ENCODE measurements at regions not wholly inside any gene's neighbourhood (a gene's known extent, or its start where the extent isn't known, plus 50 kb on each side); places are given as distances from the start of the nearest gene placed in this dataset.

GRCh38 chr11:111166598-111166997, 78.9 kb upstream of the POU2AF2 start:
- H3K27me3 Mint-ChIP-seq = no peaks in the 10 kb centered on the region
- H3K4me3 Mint-ChIP-seq = no peak overlapping the region
- no peak overlapping the region for H3K27ac Mint-ChIP-seq
- no peak for DNase-seq (ENCODE audit: extremely low spot score, unreplicated experiment)
- H3K4me1 Mint-ChIP-seq (ENCODE audit: unreplicated experiment) = no peaks in the 10 kb centered on the region
- TF ChIP-seq, protein P1, sequence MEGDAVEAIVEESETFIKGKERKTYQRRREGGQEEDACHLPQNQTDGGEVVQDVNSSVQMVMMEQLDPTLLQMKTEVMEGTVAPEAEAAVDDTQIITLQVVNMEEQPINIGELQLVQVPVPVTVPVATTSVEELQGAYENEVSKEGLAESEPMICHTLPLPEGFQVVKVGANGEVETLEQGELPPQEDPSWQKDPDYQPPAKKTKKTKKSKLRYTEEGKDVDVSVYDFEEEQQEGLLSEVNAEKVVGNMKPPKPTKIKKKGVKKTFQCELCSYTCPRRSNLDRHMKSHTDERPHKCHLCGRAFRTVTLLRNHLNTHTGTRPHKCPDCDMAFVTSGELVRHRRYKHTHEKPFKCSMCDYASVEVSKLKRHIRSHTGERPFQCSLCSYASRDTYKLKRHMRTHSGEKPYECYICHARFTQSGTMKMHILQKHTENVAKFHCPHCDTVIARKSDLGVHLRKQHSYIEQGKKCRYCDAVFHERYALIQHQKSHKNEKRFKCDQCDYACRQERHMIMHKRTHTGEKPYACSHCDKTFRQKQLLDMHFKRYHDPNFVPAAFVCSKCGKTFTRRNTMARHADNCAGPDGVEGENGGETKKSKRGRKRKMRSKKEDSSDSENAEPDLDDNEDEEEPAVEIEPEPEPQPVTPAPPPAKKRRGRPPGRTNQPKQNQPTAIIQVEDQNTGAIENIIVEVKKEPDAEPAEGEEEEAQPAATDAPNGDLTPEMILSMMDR (conservative IDR thresholded peaks at IDR 0.05) = no peak
- no peaks in the 10 kb centered on the region for H3K36me3 Mint-ChIP-seq
- H3K9me3 Mint-ChIP-seq = no peaks in the 10 kb centered on the region

- H3K27ac Mint-ChIP-seq = no peak overlapping the region
- H3K4me3 Mint-ChIP-seq = no peak overlapping the region
- no peaks in the 10 kb centered on the region for H3K9me3 Mint-ChIP-seq
- no peaks in the 10 kb centered on the region for H3K36me3 Mint-ChIP-seq
- H3K27me3 Mint-ChIP-seq = no peaks in the 10 kb centered on the region
- H3K4me1 Mint-ChIP-seq (ENCODE audit: unreplicated experiment) = no peaks in the 10 kb centered on the region
- TF ChIP-seq, protein P1 (conservative IDR thresholded peaks at IDR 0.05) = no peak
- DNase-seq (ENCODE audit: extremely low spot score, unreplicated experiment) = no peak
Observed at GRCh38 chr11:111162305-111162704, 83.2 kb upstream of the POU2AF2 start.

DNA sequence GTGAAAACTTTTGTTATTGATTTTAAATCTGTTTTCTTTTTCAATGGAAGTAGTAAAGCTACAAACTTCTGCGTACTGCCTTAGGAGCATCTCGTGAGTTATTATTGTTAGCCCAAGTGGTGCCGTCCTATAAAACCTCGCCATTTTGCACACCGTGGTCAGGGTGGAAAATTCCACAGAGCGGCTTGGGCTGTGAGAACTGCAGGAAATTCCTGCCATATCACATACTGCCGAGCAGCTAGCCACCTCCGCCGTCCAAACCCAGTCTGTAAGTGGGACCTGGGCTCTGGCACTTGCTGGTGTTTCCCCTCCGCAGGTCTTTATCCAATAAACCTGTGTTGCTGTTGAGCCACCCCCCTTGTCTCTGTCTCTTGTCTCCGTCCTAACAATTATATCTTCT, 88.0 kb upstream of the POU2AF2 start:
- Mint-ChIP-seq H3K4me1 (ENCODE audit: unreplicated experiment) (no peaks in the 10 kb centered on the region), H3K4me3 (no peak overlapping the region), H3K36me3 (no peaks in the 10 kb centered on the region), H3K27me3 (no peaks in the 10 kb centered on the region), H3K27ac (no peak overlapping the region), H3K9me3 (no peaks in the 10 kb centered on the region)
- DNase-seq (ENCODE audit: extremely low spot score, unreplicated experiment) = no peak
- TF ChIP-seq, protein P1 (conservative IDR thresholded peaks at IDR 0.05) = no peak

GRCh38 chr11:111155021-111155420, 90.5 kb upstream of the POU2AF2 start:
- Mint-ChIP-seq H3K4me1 (ENCODE audit: unreplicated experiment) (no peaks in the 10 kb centered on the region), H3K27me3 (no peaks in the 10 kb centered on the region), H3K4me3 (no peak overlapping the region), H3K36me3 (no peaks in the 10 kb centered on the region), H3K27ac (no peak overlapping the region), H3K9me3 (no peaks in the 10 kb centered on the region)
- TF ChIP-seq, protein P1 (conservative IDR thresholded peaks at IDR 0.05) = no peak
- no peak for DNase-seq (ENCODE audit: extremely low spot score, unreplicated experiment)

DNA sequence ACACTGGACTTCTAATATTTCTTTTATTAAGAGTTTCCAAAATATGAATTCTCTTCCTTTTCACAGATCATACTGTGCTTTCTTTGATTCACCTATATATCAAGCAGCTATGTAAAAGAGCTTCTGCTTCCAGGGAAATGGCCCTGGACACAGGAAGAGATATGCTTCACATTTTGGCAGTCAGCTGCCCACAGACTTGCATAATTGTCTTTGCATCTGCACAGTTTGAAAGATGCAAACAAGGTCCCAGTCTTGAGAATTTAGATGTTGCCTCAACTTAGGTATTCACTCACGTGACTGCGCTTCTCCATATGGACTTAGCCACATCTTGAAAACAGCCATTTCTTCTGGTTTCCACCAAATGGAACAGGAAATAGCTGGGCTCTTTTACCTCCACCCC, 92.3 kb upstream of the POU2AF2 start:
- DNase-seq (ENCODE audit: extremely low spot score, unreplicated experiment) = no peak
- Mint-ChIP-seq H3K27me3 (no peaks in the 10 kb centered on the region), H3K4me1 (ENCODE audit: unreplicated experiment) (no peaks in the 10 kb centered on the region), H3K36me3 (no peaks in the 10 kb centered on the region), H3K9me3 (no peaks in the 10 kb centered on the region), H3K27ac (no peak overlapping the region), H3K4me3 (no peak overlapping the region)
- TF ChIP-seq, protein P1 (conservative IDR thresholded peaks at IDR 0.05) = no peak

GRCh38 chr11:111148953-111149352, 96.6 kb upstream of the POU2AF2 start:
- TF ChIP-seq, protein P1 (conservative IDR thresholded peaks at IDR 0.05) = no peak
- H3K9me3 Mint-ChIP-seq = no peaks in the 10 kb centered on the region
- DNase-seq (ENCODE audit: extremely low spot score, unreplicated experiment) = no peak
- no peak overlapping the region for H3K27ac Mint-ChIP-seq
- no peaks in the 10 kb centered on the region for H3K27me3 Mint-ChIP-seq
- H3K4me3 Mint-ChIP-seq = no peak overlapping the region
- H3K36me3 Mint-ChIP-seq = no peaks in the 10 kb centered on the region
- H3K4me1 Mint-ChIP-seq (ENCODE audit: unreplicated experiment) = no peaks in the 10 kb centered on the region

All from type B pancreatic cell (in vitro differentiated cells).